ENCODE measurements at regions not wholly inside any gene's neighbourhood (a gene's known extent, or its start where the extent isn't known, plus 50 kb on each side); places are given as distances from the start of the nearest gene placed in this dataset.

DNA sequence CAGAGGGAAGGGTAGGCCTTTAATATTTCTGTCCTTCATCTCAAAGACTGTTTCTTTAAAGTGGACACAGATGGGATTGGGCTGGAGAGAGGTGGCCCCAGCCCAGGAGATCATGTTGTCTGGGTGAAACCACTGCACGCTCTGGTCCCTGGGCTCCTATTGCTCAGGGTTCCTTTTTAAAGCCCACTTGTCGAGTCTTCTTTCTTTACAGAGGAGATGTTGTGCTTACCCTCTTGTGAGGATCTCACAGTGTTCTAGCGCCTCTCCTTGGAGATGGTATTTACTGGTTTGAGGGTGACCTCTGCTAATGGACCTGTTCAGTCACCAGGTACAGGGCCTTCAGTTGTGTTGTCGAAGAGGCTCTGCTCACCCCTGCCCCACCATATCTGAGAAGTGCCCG lies 128.4 kb downstream of the TM9SF2 start:
- Histone ChIP-seq H3K4me3 (no peak overlapping the region), H3K27ac (peak overlapping the region; percentile 75 to 81)
- DNase-seq (ENCODE audit: low spot score): no peak
- TF ChIP-seq, protein P1, sequence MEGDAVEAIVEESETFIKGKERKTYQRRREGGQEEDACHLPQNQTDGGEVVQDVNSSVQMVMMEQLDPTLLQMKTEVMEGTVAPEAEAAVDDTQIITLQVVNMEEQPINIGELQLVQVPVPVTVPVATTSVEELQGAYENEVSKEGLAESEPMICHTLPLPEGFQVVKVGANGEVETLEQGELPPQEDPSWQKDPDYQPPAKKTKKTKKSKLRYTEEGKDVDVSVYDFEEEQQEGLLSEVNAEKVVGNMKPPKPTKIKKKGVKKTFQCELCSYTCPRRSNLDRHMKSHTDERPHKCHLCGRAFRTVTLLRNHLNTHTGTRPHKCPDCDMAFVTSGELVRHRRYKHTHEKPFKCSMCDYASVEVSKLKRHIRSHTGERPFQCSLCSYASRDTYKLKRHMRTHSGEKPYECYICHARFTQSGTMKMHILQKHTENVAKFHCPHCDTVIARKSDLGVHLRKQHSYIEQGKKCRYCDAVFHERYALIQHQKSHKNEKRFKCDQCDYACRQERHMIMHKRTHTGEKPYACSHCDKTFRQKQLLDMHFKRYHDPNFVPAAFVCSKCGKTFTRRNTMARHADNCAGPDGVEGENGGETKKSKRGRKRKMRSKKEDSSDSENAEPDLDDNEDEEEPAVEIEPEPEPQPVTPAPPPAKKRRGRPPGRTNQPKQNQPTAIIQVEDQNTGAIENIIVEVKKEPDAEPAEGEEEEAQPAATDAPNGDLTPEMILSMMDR (IDR thresholded peaks at IDR 0.05): no peak

GRCh38 chr13:99628442-99628841 lies 127.2 kb downstream of the TM9SF2 start:
- H3K4me3 ChIP-seq: no peak overlapping the region
- TF ChIP-seq, protein P1 (IDR thresholded peaks at IDR 0.05): no peak

DNA sequence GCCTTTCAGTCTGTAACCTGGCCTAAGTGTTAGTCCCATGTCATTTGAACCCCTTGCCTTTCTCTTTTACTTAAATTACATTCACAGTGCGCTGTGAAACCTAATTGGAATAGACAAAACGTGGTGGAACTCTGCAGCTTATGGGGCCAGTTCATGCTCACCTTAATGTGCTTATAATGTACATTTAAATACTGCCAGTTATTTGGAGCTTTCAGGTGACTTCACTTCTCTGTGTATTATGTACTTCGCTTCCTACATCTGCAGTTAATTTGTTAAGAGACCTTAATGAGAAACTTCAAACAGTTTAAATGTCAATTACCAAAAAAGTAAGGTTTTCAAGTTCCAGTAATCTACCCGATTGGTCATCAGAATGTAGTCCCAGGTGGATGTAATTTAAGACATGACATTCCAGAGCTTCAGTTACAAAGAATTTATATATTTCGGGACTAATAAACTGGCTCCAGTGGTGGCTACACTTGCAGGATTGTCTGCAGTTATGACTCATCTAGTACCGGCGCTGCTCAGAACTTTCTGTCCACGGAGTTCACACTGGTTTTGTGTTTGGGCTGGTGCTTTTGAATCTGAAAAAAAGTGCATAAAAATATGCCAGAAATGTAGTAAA lies 125.3 kb downstream of the TM9SF2 start:
- peak overlapping the region; percentile 57 for H3K4me3 ChIP-seq

More at GRCh38 chr13:99628442-99628841, 127.2 kb downstream of the TM9SF2 start:
- H3K27ac ChIP-seq: peak overlapping the region; percentile 44 to 81
- no peak for DNase-seq (ENCODE audit: low spot score)

GRCh38 chr13:99624936-99625540 lies 123.8 kb downstream of the TM9SF2 start:
- Histone ChIP-seq H3K27ac (no peak overlapping the region), H3K4me3 (no peak overlapping the region)
- TF ChIP-seq, protein P1 (IDR thresholded peaks at IDR 0.05): no peak
- DNase-seq (ENCODE audit: low spot score): no peak

More for the DNA sequence above, 125.3 kb downstream of the TM9SF2 start:
- TF ChIP-seq, protein P1 (IDR thresholded peaks at IDR 0.05): no peak
- peak overlapping the region; percentile 15 to 62 for H3K27ac ChIP-seq
- no peak for DNase-seq (ENCODE audit: low spot score)

DNA sequence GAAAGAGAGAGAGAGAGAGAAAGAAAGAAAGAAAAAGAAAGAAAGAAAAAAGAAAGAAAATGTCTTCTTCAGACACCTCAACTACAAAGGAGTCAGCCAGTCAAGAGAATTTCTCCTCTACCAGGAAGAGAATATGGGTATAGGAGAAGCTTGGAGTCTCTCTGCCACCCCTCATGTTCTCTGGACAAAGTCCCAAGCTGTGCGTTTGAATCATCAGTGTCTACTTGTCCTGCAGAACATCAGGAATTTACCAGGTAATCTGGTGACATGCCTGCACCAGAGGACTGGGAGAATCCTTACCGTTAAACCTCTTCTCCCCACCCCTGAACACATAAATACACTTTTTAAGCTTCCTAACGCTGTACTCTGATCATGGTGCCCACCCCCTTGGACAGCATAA lies 119.5 kb downstream of the TM9SF2 start:
- DNase-seq (ENCODE audit: low spot score): no peak
- Histone ChIP-seq H3K4me3 (no peak overlapping the region), H3K27ac (no peak overlapping the region)
- TF ChIP-seq, protein P1 (IDR thresholded peaks at IDR 0.05): no peak

DNA sequence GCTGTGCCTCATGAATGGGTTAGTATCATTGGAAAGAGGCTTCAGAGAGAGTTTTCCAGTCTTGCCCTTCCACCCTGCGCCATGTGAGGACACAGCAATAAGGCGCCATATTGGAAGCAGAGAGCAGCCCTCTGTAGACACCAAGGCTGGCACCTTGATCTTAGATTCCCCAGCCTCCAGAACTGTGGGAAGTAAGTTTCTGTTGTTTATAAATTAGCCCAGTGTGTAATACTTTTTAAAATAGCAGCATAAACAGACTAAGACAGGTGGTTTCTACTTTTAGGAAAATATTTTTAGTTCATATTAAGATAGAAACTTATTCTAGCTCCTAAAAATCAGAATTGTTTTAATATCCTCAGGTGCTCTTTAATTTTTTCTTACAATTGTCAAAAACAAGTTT lies 117.9 kb downstream of the TM9SF2 start:
- H3K4me3 ChIP-seq: no peak overlapping the region
- TF ChIP-seq, protein P1 (IDR thresholded peaks at IDR 0.05): no peak
- H3K27ac ChIP-seq: no peak overlapping the region
- DNase-seq (ENCODE audit: low spot score): no peak
